GM23338 (cell line): ENCODE measurements at regions not wholly inside any gene's neighbourhood (a gene's known extent, or its start where the extent isn't known, plus 50 kb on each side); places are given as distances from the start of the nearest gene placed in this dataset.

Source experiments
- ATAC-seq: fragments of 200-7000 bp; cut with Tn5 transposase; 3 replicates; pipeline ENCODE4 v1.9.1; 2020
- DNase-seq: peaks from one replicate; pipeline ENCODE4 v3.0.0-alpha.2; 2015; ENCODE audit warnings: low spot score
- H2AFZ ChIP-seq: fragments of 200-600 bp; sonication (generic); 2 replicates; pipeline ENCODE4 v1.8.0; 2016; ENCODE audit warnings: antibody characterized with exemption, mild to moderate bottlenecking, moderate library complexity
- H3F3A ChIP-seq: fragments of 200-600 bp; sonication (generic); replicated peaks from 2 replicates; pipeline ENCODE4 v1.8.0; 2017; ENCODE audit warnings: antibody characterized with exemption, mixed run types, low read depth
- H3K27ac ChIP-seq: fragments of 200-600 bp; sonication (generic); 2 replicates; pipeline ENCODE4 v1.6.1; 2016; ENCODE audit warnings: low read depth
- H3K27me3 ChIP-seq: fragments of 200-600 bp; sonication (generic); 2 replicates; pipeline ENCODE4 v1.8.0; 2016; ENCODE audit warnings: mild to moderate bottlenecking, mixed run types, moderate library complexity; ENCODE audit not compliant: insufficient read depth
- H3K36me3 ChIP-seq: fragments of 200-600 bp; sonication (generic); 2 replicates; pipeline ENCODE4 v1.8.0; 2016; ENCODE audit warnings: mild to moderate bottlenecking; ENCODE audit not compliant: insufficient read depth
- H3K4me1 ChIP-seq: fragments of 200-600 bp; sonication (generic); 2 replicates; pipeline ENCODE4 v1.8.0; 2016; ENCODE audit warnings: mild to moderate bottlenecking, moderate library complexity; ENCODE audit not compliant: insufficient read depth
- H3K4me2 ChIP-seq: fragments of 200-600 bp; sonication (generic); 2 replicates; pipeline ENCODE4 v1.7.1; 2017; ENCODE audit warnings: mixed run types
- H3K4me3 ChIP-seq: fragments of 200-600 bp; sonication (generic); 2 replicates; pipeline ENCODE4 v1.6.1; 2016; ENCODE audit warnings: mixed run types
- H3K79me2 ChIP-seq: fragments of 200-600 bp; sonication (generic); replicated peaks from 2 replicates; pipeline ENCODE4 v1.8.0; 2017; ENCODE audit warnings: mild to moderate bottlenecking; ENCODE audit not compliant: insufficient read depth
- H3K9me2 ChIP-seq: fragments of 200-600 bp; sonication (generic); 2 replicates; pipeline ENCODE4 v1.8.0; 2017; ENCODE audit not compliant: insufficient read depth
- H4K20me1 ChIP-seq: fragments of 200-600 bp; sonication (generic); replicated peaks from 2 replicates; pipeline ENCODE4 v1.8.0; 2017; ENCODE audit warnings: mild to moderate bottlenecking; ENCODE audit not compliant: insufficient read depth
- H3K27ac Mint-ChIP-seq: 2 replicates; pipeline ENCODE4 v1.8.0; 2020; ENCODE audit warnings: inconsistent platforms, mild to moderate bottlenecking, moderate library complexity, mixed read lengths
- H3K27me3 Mint-ChIP-seq: 3 replicates; pipeline ENCODE4 v1.8.0; 2022; ENCODE audit warnings: low read depth, mild to moderate bottlenecking, moderate library complexity, mixed read lengths, inconsistent platforms; ENCODE audit not compliant: insufficient read depth, poor library complexity
- H3K36me3 Mint-ChIP-seq: 3 replicates; pipeline ENCODE4 v1.8.0; 2021; ENCODE audit warnings: low read depth, mild to moderate bottlenecking, inconsistent platforms, moderate library complexity, mixed read lengths
- H3K4me1 Mint-ChIP-seq: 3 replicates; pipeline ENCODE4 v1.8.0; 2020; ENCODE audit warnings: mild to moderate bottlenecking, inconsistent platforms, mixed read lengths
- H3K4me3 Mint-ChIP-seq: 3 replicates; pipeline ENCODE4 v1.8.0; 2021; ENCODE audit warnings: moderate library complexity, mild to moderate bottlenecking, inconsistent platforms, mixed read lengths
- H3K9me3 Mint-ChIP-seq: 3 replicates; pipeline ENCODE4 v1.8.0; 2020; ENCODE audit warnings: moderate library complexity, mild to moderate bottlenecking, inconsistent platforms, mixed read lengths
- CREB1 ChIP-seq: fragments of 250-450 bp; sonication (Bioruptor Pico); IDR thresholded peaks from 2 replicates; pipeline ENCODE4 v1.5.0; 2020; ENCODE audit warnings: low read depth, mild to moderate bottlenecking, moderate library complexity
- CTCF ChIP-seq, 2 experiments: fragments of 200-600 bp in 1 of 2; sonication (generic) in 1 of 2; conservative IDR thresholded peaks; 2 replicates each; pipeline versions ENCODE4 v1.5.1 to v1.6.1; 2016 to 2017; ENCODE audit warnings: antibody characterized with exemption in 2 of 2, low read depth in 2 of 2, mild to moderate bottlenecking in 2 of 2, moderate library complexity in 1 of 2
- ETS1 ChIP-seq: IDR thresholded peaks from 2 replicates; pipeline ENCODE4 v1.6.1; 2016; ENCODE audit warnings: antibody characterized with exemption
- EZH2 ChIP-seq: fragments of 200-600 bp; sonication (generic); IDR thresholded peaks from one replicate; pipeline ENCODE4 v1.8.0; 2017; ENCODE audit warnings: antibody characterized with exemption, mild to moderate bottlenecking, low read depth; ENCODE audit not compliant: unreplicated experiment
- EZH2phosphoT487 ChIP-seq: fragments of 200-600 bp; sonication (generic); IDR thresholded peaks from one replicate; pipeline ENCODE4 v1.8.1; 2018; ENCODE audit warnings: antibody characterized with exemption; ENCODE audit not compliant: unreplicated experiment
- JUNB ChIP-seq: IDR thresholded peaks from one replicate; pipeline ENCODE4 v1.6.1; 2016; ENCODE audit warnings: antibody characterized with exemption; ENCODE audit not compliant: unreplicated experiment
- NANOG ChIP-seq: IDR thresholded peaks from 2 replicates; pipeline ENCODE4 v1.6.1; 2016; ENCODE audit warnings: antibody characterized with exemption, borderline replicate concordance
- POLR2AphosphoS5 ChIP-seq: IDR thresholded peaks from 2 replicates; pipeline ENCODE4 v1.6.1; 2016; ENCODE audit warnings: antibody characterized with exemption, low read depth
- REST ChIP-seq: IDR thresholded peaks from one replicate; pipeline ENCODE4 v1.6.1; 2018; ENCODE audit warnings: antibody characterized with exemption; ENCODE audit not compliant: unreplicated experiment
- STAT1 ChIP-seq: IDR thresholded peaks from one replicate; pipeline ENCODE4 v1.6.1; 2016; ENCODE audit warnings: antibody characterized with exemption; ENCODE audit not compliant: unreplicated experiment
- ZNF114 ChIP-seq: fragments of 250-450 bp; sonication (Bioruptor Pico); IDR thresholded peaks from 2 replicates; pipeline ENCODE4 v1.5.0; 2020; ENCODE audit warnings: mild to moderate bottlenecking, moderate library complexity
- ZNF331 ChIP-seq: fragments of 250-450 bp; sonication (Bioruptor Pico); IDR thresholded peaks from 2 replicates; pipeline ENCODE4 v1.5.0; 2020; ENCODE audit warnings: low read depth, mild to moderate bottlenecking, moderate library complexity
- ZNF462 ChIP-seq: fragments of 250-450 bp; sonication (Bioruptor Pico); IDR thresholded peaks from 2 replicates; pipeline ENCODE4 v1.5.0; 2020; ENCODE audit warnings: mild to moderate bottlenecking, moderate library complexity

GRCh38 chr11:91209306-91209705 lies 986.5 kb upstream of the CHORDC1 start:
- no peak overlapping the region for H3K27ac Mint-ChIP-seq
- no peak for ATAC-seq
- no peaks in the 10 kb centered on the region for H3K36me3 ChIP-seq
- no peaks in the 10 kb centered on the region for H3K27me3 ChIP-seq
- H3K79me2 ChIP-seq: no peaks in the 10 kb centered on the region
- TF ChIP-seq CREB1: no peak
- no peak for TF ChIP-seq NANOG
- TF ChIP-seq POLR2AphosphoS5: no peak
- no peak for TF ChIP-seq ZNF331
- no peak for TF ChIP-seq ZNF462 (CRISPR knock-in tag)
- TF ChIP-seq ZNF114 (CRISPR knock-in tag): no peak
- no peak for TF ChIP-seq EZH2
- no peak for TF ChIP-seq REST
- no peak for TF ChIP-seq ETS1
- no peak for TF ChIP-seq EZH2phosphoT487
- no peak for TF ChIP-seq CTCF (conservative IDR thresholded peaks at IDR 0.05; ENCODE audit: low read depth in 2 of 2)
- TF ChIP-seq STAT1: no peak
- TF ChIP-seq JUNB: no peak
- no peak overlapping the region for H3K4me3 Mint-ChIP-seq
- H3K4me1 ChIP-seq: no peaks in the 10 kb centered on the region
- H3K27me3 Mint-ChIP-seq: no peaks in the 10 kb centered on the region
- H3K4me1 Mint-ChIP-seq: no peaks in the 10 kb centered on the region
- no peak overlapping the region for H2AFZ ChIP-seq
- no peaks in the 10 kb centered on the region for H4K20me1 ChIP-seq
- no peak overlapping the region for H3K4me2 ChIP-seq
- no peaks in the 10 kb centered on the region for H3K36me3 Mint-ChIP-seq
- no peaks in the 10 kb centered on the region for H3K9me2 ChIP-seq
- H3K9me3 Mint-ChIP-seq: no peaks in the 10 kb centered on the region
- H3F3A ChIP-seq: no peaks in the 10 kb centered on the region
- DNase-seq: no peak
- no peak overlapping the region for H3K27ac ChIP-seq
- H3K4me3 ChIP-seq: no peak overlapping the region
